GM19463 (cell line): ENCODE measurements at regions not wholly inside any gene's neighbourhood (a gene's known extent, or its start where the extent isn't known, plus 50 kb on each side); places are given as distances from the start of the nearest gene placed in this dataset.

Experiments used
- ATAC-seq: cut with Tn5 transposase; IDR thresholded peaks from one replicate; pipeline ENCODE4 v1.9.1; 2021; ENCODE audit warnings: mild to moderate bottlenecking, moderate library complexity; ENCODE audit not compliant: unreplicated experiment

DNA sequence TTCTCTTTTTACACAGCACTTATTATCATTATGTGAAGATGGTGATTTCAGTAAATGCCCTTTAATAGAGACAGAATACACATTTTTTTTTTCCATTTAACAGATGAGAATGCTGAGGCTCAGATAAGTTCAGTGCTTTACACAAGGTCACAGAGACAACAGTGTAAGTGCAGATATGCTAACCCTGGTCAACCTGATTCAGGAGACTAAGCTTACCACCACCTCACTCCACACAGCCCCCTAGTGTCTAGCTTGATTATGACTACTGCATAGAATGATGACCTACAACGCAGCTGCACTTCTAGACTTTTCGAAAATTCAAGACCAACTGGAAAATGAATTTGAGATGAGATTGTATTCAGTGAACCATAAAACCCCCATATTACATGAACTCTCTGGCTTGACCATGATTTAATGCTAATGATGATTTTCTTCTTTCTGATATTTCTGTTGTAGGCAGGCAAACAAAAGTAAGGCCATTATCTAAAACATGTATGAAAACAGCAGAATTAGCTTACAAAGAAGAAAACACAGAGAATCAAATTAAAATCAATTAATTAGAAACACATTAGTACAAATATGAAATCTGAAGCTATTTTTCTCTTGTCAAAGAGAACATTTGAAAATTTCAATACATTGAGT lies 212.1 kb upstream of the PHACTR1 start:
- no peak for ATAC-seq

GRCh38 chr6:12505486-12505885 lies 211.1 kb upstream of the PHACTR1 start:
- ATAC-seq: no peak

GRCh38 chr6:12506159-12506558 lies 210.4 kb upstream of the PHACTR1 start:
- ATAC-seq: no peak

- ATAC-seq: no peak
These were observed 208.9 kb upstream of the PHACTR1 start for GRCh38 chr6:12507636-12508035.

- no peak for ATAC-seq
These were observed 208.0 kb upstream of the PHACTR1 start for GRCh38 chr6:12508553-12508952.

- no peak for ATAC-seq
These were observed 207.5 kb upstream of the PHACTR1 start for GRCh38 chr6:12509060-12509459.

DNA sequence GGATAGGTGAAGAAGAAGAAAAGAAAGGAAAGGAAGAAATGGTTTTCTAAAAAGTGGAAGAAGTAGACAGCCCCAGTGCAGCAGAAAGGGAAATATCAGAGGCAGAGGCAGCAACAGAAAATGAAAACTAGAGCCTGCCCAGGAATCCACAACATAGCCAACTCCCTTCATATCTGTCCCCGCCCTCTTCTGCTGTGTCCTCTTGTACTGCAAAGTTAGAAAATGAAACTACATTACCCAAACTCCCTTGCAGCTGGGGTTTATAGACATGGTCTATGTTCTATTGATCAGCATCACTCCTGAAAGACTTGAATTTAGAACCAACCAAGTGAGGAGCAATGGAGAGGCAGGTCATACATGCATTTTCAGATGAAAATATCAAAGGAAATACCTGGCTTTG lies 200.5 kb upstream of the PHACTR1 start:
- peak; percentile 63 for ATAC-seq

DNA sequence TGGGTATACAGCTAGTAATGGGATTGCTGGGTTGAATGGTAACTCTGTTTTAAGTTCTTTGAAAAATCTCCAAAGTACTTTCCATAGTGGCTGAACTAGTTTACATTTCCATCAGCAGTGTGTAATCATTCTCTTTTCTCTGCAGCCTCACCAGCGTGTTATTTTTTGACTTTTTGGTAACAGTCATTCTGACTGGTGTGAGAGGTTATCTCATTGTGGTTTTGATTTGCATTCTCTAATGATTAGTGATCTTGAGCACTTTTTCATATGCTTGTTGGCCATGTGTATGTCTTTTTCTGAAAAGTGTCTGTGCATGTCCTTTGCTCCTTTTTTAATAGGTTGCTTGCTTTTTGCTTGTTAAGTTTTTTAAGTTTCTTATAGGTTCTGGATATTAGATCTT lies 194.2 kb upstream of the PHACTR1 start:
- ATAC-seq: peak; percentile 50

- no peak for ATAC-seq
These were observed 192.8 kb upstream of the PHACTR1 start for GRCh38 chr6:12523726-12524125.

- ATAC-seq: no peak
These were observed 191.3 kb upstream of the PHACTR1 start for GRCh38 chr6:12525276-12525675.

GRCh38 chr6:12527339-12527738 lies 189.2 kb upstream of the PHACTR1 start:
- ATAC-seq: no peak

- no peak for ATAC-seq
These were observed 188.4 kb upstream of the PHACTR1 start for GRCh38 chr6:12528136-12528535.

- no peak for ATAC-seq
These were observed 187.8 kb upstream of the PHACTR1 start for GRCh38 chr6:12528581-12529363.

- no peak for ATAC-seq
These were observed 187.1 kb upstream of the PHACTR1 start for GRCh38 chr6:12529364-12530019.

DNA sequence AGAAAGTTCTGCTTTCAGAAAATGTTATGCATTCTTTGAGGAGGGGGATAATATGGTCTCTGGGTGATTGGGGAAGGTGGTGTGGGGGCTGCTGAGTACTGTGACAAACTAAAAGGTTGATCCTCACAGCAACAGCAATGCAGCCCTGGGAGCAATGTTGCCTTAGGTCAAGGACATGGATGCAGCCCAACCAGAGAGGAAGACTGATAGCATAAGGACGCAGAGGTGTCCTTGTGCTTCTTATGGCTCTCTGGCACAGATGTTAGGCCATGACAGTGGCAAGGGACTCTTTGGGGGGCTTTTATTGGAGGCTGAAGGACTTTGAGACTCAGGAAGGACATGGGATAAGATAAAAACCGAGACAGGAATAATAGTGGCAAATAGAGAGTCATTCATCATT lies 186.2 kb upstream of the PHACTR1 start:
- no peak for ATAC-seq

GRCh38 chr6:12533586-12533985 lies 183.0 kb upstream of the PHACTR1 start:
- no peak for ATAC-seq

- ATAC-seq: no peak
These were observed 182.3 kb upstream of the PHACTR1 start for GRCh38 chr6:12534069-12534853.

DNA sequence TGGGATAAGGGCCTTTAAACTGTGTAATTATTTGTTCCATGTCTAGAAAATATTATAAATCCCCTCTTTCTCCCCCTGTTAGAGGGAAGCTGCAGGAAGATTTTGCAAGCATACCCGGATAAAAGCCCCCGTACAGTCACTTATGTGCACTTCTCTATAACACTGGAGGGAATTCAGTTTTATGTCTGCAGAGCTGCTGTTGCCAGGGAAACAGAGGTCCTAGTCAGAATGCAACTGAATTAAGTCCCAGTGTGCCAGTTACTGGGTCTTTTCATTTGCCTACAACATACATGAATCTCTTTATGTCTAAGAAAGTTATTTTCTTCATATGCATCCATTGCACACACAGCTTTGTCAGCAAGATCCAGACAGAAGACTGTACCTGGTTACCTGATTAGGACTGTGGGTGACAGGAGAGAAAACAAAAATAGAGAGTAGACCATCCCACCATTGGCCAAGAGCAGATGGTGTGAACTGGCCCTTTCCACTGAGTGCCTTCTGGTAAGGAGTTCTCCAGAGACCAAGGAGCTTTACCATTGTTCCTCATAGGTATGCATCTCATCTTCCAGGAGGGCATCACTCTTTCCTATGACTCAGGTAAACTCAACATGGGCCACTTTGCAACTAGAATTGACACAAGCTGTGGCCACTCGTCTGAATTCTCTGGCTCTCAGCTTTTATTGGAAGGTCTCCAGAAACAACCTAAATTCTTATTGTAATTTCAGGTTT lies 180.8 kb upstream of the PHACTR1 start:
- no peak for ATAC-seq

DNA sequence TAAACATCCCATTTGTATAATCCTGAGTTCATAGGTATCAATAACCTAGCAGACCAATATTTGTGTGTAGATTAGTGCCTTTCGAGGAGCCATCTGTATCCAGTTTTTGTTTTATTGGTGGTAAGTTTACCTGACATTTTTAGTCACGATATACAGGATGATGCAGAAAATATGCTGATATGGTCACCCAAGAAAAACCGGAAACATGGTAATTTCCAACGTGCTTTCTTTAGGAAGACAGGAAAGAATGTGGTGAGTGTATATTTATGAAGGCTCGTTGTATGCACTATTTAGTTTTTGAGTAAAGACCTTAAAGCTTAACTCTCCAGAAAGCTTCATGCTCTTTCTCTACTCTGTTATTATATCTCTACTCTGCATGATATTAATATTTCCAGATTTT lies 180.2 kb upstream of the PHACTR1 start:
- no peak for ATAC-seq

- no peak for ATAC-seq
These were observed 179.2 kb upstream of the PHACTR1 start for GRCh38 chr6:12537389-12537788.
